ENCODE measurements at regions not wholly inside any gene's neighbourhood (a gene's known extent, or its start where the extent isn't known, plus 50 kb on each side); places are given as distances from the start of the nearest gene placed in this dataset.

DNA sequence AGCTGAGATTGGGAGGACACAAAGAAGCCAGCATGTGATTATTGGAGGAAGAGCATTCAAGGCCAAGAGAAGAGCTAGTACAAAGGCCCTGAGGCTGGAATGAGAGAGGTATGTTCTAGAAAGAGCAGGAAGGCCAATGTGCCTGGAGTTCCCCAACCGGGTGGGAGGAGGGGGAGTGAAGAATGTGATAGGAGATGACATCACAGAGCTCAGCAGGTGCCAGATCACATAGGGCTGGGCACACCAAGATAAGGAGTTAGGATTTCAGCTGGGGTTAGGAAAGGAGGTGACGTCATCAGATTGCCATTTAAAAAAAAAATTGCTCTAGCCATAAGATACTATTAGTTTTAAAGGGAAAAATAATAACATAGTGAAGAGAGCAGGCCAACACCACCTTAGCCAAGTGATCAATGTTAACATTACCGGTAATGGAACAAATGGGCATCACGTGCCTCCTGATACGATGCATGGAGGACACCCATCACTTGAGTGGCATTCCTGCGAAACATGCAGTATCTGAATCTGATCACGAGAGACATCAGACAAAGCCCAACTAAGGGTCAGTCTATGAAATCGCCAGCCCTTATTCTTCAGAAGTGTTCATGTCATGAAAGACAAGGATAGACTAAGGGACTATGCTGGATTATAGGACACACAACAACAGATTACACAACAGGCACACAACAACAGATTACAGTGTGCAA lies 344.3 kb downstream of the BCOR start:
- Histone ChIP-seq H2AFZ (ENCODE audit: low read depth, low read length, poor library complexity, severe bottlenecking) (no peak overlapping the region), H3K9ac (ENCODE audit: low read length) (no peak overlapping the region), H3K27me3 (ENCODE audit: insufficient read depth, low read length) (no peaks in the 10 kb centered on the region), H3K4me3 (replicated peaks in 1 of 2; ENCODE audit: low read depth in 1 of 2, low read length in 2 of 2) (no peak overlapping the region), H3K9me2 (ENCODE audit: insufficient read depth) (no peaks in the 10 kb centered on the region), H4K20me1 (ENCODE audit: insufficient read depth) (no peaks in the 10 kb centered on the region), H3K36me3 (ENCODE audit: control insufficient read depth in 1 of 2, insufficient read depth in 2 of 2, low read length in 2 of 2) (no peaks in the 10 kb centered on the region), H3K4me2 (ENCODE audit: low read length) (0 out of 2 replicates have a peak overlapping the region, but pooled peaks have one; percentile 7), H3K79me2 (ENCODE audit: insufficient read depth, low read length) (no peaks in the 10 kb centered on the region), H3K9me3 (ENCODE audit: control insufficient read depth in 1 of 2, insufficient read depth in 1 of 2, low read depth in 1 of 2, low read length in 2 of 2) (no peaks in the 10 kb centered on the region), H3K27ac (ENCODE audit: low read depth, low read length) (no peak overlapping the region), H3K4me1 (ENCODE audit: control insufficient read depth in 1 of 2, insufficient read depth in 2 of 2, low read length in 2 of 2) (peaks cover 22 to 33% of the 10 kb centered on the region in 2 experiments; a peak in 3 of 4 replicates)
- intact Hi-C loops (cut with micrococcal nuclease) = no loop called here
- no peak for TF ChIP-seq ELF1 (IDR thresholded peaks at IDR 0.05; ENCODE audit: borderline replicate concordance, low read depth)
- TF ChIP-seq, protein P1, sequence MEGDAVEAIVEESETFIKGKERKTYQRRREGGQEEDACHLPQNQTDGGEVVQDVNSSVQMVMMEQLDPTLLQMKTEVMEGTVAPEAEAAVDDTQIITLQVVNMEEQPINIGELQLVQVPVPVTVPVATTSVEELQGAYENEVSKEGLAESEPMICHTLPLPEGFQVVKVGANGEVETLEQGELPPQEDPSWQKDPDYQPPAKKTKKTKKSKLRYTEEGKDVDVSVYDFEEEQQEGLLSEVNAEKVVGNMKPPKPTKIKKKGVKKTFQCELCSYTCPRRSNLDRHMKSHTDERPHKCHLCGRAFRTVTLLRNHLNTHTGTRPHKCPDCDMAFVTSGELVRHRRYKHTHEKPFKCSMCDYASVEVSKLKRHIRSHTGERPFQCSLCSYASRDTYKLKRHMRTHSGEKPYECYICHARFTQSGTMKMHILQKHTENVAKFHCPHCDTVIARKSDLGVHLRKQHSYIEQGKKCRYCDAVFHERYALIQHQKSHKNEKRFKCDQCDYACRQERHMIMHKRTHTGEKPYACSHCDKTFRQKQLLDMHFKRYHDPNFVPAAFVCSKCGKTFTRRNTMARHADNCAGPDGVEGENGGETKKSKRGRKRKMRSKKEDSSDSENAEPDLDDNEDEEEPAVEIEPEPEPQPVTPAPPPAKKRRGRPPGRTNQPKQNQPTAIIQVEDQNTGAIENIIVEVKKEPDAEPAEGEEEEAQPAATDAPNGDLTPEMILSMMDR (IDR thresholded peaks at IDR 0.05 in 2 of 3, conservative IDR thresholded peaks at IDR 0.05 in 1 of 3; ENCODE audit: borderline replicate concordance in 1 of 3, insufficient read depth in 1 of 3, low read depth in 2 of 3, low read length in 2 of 3) = no peak
- TF ChIP-seq, protein P2, sequence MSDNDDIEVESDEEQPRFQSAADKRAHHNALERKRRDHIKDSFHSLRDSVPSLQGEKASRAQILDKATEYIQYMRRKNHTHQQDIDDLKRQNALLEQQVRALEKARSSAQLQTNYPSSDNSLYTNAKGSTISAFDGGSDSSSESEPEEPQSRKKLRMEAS (IDR thresholded peaks at IDR 0.05) = no peak
- no peak for TF ChIP-seq EZH2phosphoT487 (IDR thresholded peaks at IDR 0.05; ENCODE audit: borderline replicate concordance)
- BruUV-seq (replicated peaks) = no TSS peak
- RAD21 ChIA-PET (ENCODE audit: low non-redundant PET in 1 of 2, low total read pairs in 2 of 2, uncharacterized antibody in 2 of 2, unreplicated experiment in 2 of 2) = no interaction called here
- CTCF ChIA-PET = no interaction called here
- POLR2A ChIA-PET = no interaction called here
- DNase-seq (ENCODE audit: low read depth, low spot score) (no peak), ATAC-seq (no peak)

Data from HCT116 (cell line).